ENCODE measurements at regions not wholly inside any gene's neighbourhood (a gene's known extent, or its start where the extent isn't known, plus 50 kb on each side); places are given as distances from the start of the nearest gene placed in this dataset.
A peak's percentile ranks its signal among the peaks of the same experiment; 100 is the strongest.

- CTCF ChIA-PET, result interaction anchor here (2.1 kb wide), 1 partner anchor 23 kb away, joined by 5 read pairs; no protein-coding TSS in a partner anchor
- DNase-seq (ENCODE audit: low read depth, low spot score), result no peak
- Histone ChIP-seq H3K27ac (ENCODE audit: low read depth, low read length) (no peak overlapping the region), H3K4me3 (ENCODE audit: low read depth, low read length) (no peak overlapping the region), H3K27me3 (ENCODE audit: control insufficient read depth, insufficient read depth, low read length) (no peaks in the 10 kb centered on the region), H3K9me3 (ENCODE audit: control insufficient read depth, insufficient read depth, low read length) (no peaks in the 10 kb centered on the region)
- POLR2A ChIA-PET, result no interaction called here
- TF ChIP-seq CTCF (IDR thresholded peaks at IDR 0.05; ENCODE audit: low read depth, low read length), result no peak
Observed at GRCh38 chr3:111253733-111254132, 182.1 kb downstream of the NECTIN3 start.

GRCh38 chr3:111260878-111261277 is 189.3 kb downstream of the NECTIN3 start:
- Histone ChIP-seq H3K9me3 (ENCODE audit: control insufficient read depth, insufficient read depth, low read length) (no peaks in the 10 kb centered on the region), H3K4me3 (ENCODE audit: low read depth, low read length) (no peak overlapping the region), H3K27ac (ENCODE audit: low read depth, low read length) (no peak overlapping the region), H3K27me3 (ENCODE audit: control insufficient read depth, insufficient read depth, low read length) (no peaks in the 10 kb centered on the region)
- ChIA-PET POLR2A (no interaction called here), CTCF (interaction anchor here (0.6 kb wide), 1 partner anchor 1959 kb away, joined by 3 read pairs; no protein-coding TSS in a partner anchor)
- no peak for DNase-seq (ENCODE audit: low read depth, low spot score)
- TF ChIP-seq CTCF (IDR thresholded peaks at IDR 0.05; ENCODE audit: low read depth, low read length), result no peak

- no peak for DNase-seq (ENCODE audit: low read depth, low spot score)
- no peak for TF ChIP-seq CTCF (IDR thresholded peaks at IDR 0.05; ENCODE audit: low read depth, low read length)
- ChIA-PET POLR2A (no interaction called here), CTCF (no interaction called here)
- no peaks in the 10 kb centered on the region for H3K27me3 ChIP-seq (ENCODE audit: control insufficient read depth, insufficient read depth, low read length)
- H3K9me3 ChIP-seq (ENCODE audit: control insufficient read depth, insufficient read depth, low read length), result no peaks in the 10 kb centered on the region
- no peak overlapping the region for H3K27ac ChIP-seq (ENCODE audit: low read depth, low read length)
- no peak overlapping the region for H3K4me3 ChIP-seq (ENCODE audit: low read depth, low read length)
Observed at GRCh38 chr3:111269777-111270176, 198.2 kb downstream of the NECTIN3 start.

- TF ChIP-seq CTCF (IDR thresholded peaks at IDR 0.05; ENCODE audit: low read depth, low read length), result peak; percentile 50
- POLR2A ChIA-PET, result no interaction called here
- peak; percentile 29 for DNase-seq (ENCODE audit: low read depth, low spot score)
- no peaks in the 10 kb centered on the region for H3K27me3 ChIP-seq (ENCODE audit: control insufficient read depth, insufficient read depth, low read length)
- no peaks in the 10 kb centered on the region for H3K9me3 ChIP-seq (ENCODE audit: control insufficient read depth, insufficient read depth, low read length)
- H3K27ac ChIP-seq (ENCODE audit: low read depth, low read length), result no peak overlapping the region
- no peak overlapping the region for H3K4me3 ChIP-seq (ENCODE audit: low read depth, low read length)
- CTCF ChIA-PET, result interaction anchor here (0.6 to 1.9 kb wide), 17 partner anchors 10 to 1629 kb away, joined by 3 to 24 read pairs (median 4); no protein-coding TSS in a partner anchor
Observed at GRCh38 chr3:111277226-111277625, 205.6 kb downstream of the NECTIN3 start.

- H3K4me3 ChIP-seq (ENCODE audit: low read depth, low read length), result no peak overlapping the region
- no peaks in the 10 kb centered on the region for H3K27me3 ChIP-seq (ENCODE audit: control insufficient read depth, insufficient read depth, low read length)
- POLR2A ChIA-PET, result no interaction called here
- no peak for TF ChIP-seq CTCF (IDR thresholded peaks at IDR 0.05; ENCODE audit: low read depth, low read length)
- no peak overlapping the region for H3K27ac ChIP-seq (ENCODE audit: low read depth, low read length)
- CTCF ChIA-PET, result interaction anchor here (1.2 kb wide), 1 partner anchor 58 kb away, joined by 3 read pairs; no protein-coding TSS in a partner anchor
- H3K9me3 ChIP-seq (ENCODE audit: control insufficient read depth, insufficient read depth, low read length), result no peaks in the 10 kb centered on the region
- no peak for DNase-seq (ENCODE audit: low read depth, low spot score)
Observed at GRCh38 chr3:111278959-111279358, 207.3 kb downstream of the NECTIN3 start.
